ENCODE measurements at regions not wholly inside any gene's neighbourhood (a gene's known extent, or its start where the extent isn't known, plus 50 kb on each side); places are given as distances from the start of the nearest gene placed in this dataset.
"Not testable (repeated sequence)": the region's sequence is repeated elsewhere in the genome, so short reads cannot be mapped to it uniquely, and the experiment has no call there.

DNA sequence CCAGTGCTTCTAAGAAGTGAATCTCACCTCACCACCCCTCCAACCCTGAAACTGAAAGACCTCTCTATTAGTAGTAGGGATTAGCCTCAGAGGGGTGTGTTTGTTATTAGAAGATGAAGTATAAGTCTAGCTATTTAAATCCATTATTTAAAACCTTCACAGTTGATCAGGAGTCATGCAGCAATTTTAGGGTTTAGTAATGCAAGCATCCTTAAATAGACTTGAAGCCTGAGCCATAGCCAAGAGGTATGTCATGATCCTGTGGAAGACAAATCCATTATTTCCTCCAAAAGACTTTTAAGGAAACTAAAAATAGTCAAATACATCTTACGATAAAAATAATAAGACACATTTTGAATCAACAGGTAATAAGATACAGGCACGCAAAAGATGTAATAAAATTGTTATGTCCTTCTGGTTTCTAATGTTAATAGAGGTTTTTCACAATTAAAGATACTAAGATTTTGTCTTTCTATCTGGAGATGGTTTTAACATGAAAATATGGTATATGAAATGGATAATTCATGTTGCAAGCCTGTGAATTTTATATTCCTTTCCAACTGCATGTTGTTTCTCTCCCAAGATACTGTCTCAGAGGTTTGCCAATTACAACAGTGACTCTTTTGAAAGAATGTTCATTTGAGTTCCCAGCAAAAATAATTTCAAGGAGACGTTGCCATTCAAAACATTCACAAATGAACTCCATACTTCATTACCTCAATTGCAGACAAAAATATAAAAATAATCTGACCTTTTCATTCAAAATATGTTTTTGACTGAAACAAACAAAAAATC, 68.0 kb downstream of the LUZP4 start:
- DNase-seq (ENCODE audit: low spot score), result no peak

- DNase-seq (ENCODE audit: low spot score), result not testable (repeated sequence)
Measured at GRCh38 chrX:115359508-115359907, 70.0 kb downstream of the LUZP4 start.

GRCh38 chrX:115360220-115360781, 70.8 kb downstream of the LUZP4 start:
- DNase-seq (ENCODE audit: low spot score), result no peak

- no peak for DNase-seq (ENCODE audit: low spot score)
Measured at GRCh38 chrX:115362334-115363095, 73.0 kb downstream of the LUZP4 start.

DNA sequence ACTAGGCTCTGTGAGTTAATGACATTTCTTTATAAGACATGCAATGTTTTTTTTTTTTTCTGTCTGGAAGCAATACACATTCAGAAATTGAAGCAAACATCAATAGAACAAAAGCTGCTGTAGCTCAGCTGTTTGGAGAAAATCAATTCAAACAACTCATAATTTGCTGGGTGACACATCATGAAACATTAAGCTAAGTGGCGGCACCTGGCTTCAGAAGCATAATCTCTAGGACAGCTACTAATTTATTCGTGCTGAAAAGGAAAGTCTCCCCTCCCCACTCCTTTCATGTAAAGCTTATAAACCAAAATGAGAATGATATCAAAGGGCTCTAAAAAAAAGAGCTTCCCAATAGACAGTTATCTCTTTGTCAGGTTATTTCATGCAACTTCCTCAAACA, 73.9 kb downstream of the LUZP4 start:
- no peak for DNase-seq (ENCODE audit: low spot score)

- no peak for DNase-seq (ENCODE audit: low spot score)
Measured at GRCh38 chrX:115363897-115364296, 74.4 kb downstream of the LUZP4 start.

DNA sequence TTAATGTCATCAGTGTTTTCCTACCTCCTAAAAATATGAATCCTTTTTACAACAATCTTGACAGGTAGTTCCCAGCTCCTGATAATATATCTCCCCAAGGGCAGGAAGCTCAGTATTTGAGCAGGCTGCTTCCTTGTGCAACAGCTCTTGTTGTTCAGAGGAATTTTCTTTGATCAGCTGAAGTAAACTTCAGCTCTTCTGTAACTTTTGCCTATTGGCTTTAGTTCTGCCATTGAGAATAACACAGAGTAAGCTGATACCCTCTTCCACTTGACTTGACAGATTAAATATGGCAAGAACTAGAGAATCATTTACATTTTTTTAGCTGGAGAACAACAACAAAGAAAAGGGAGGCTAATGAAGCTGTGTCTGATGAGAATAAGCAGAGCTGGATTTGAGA, 75.2 kb downstream of the LUZP4 start:
- no peak for DNase-seq (ENCODE audit: low spot score)

DNA sequence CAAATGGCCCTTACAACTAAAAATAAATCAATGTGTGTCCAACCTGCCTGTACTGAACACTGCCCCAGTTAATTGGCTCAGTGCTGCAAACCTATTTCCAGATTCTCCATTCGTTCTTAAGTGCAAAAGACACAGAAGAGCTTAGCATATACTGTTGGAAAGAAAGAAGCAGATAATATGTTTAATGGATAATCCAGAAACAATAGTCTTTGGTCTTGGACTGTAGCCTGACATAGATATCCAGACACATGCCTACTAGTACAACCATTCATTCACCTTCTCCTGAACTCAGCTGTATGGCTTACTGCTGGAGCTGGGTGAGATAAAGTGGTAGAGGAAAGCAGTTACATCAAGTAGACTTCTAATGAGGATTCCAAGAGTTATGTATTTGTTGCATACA, 77.0 kb downstream of the LUZP4 start:
- DNase-seq (ENCODE audit: low spot score), result no peak

GRCh38 chrX:115367455-115367854, 77.9 kb downstream of the LUZP4 start:
- no peak for DNase-seq (ENCODE audit: low spot score)

DNA sequence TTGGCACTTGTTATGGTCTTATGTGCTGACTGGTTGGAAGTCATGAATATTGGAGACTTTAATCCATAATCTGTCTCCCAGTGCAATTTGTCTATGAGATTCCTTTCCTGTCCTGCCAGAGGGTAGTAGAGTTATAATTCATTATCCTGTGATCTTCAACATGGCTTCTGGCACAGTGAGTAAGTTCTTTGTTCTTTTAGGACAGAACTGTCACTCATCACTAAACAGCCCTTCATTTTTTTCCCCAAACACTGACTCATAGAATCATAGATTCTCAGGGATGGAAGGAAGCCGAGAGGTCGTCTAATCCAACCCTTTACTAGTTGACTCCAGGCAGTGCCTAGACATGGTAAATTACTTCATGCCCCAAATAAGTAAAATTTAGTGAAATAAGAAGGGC, 78.4 kb downstream of the LUZP4 start:
- DNase-seq (ENCODE audit: low spot score), result no peak

GRCh38 chrX:115368876-115369275, 79.4 kb downstream of the LUZP4 start:
- no peak for DNase-seq (ENCODE audit: low spot score)

GRCh38 chrX:115372152-115372551, 82.6 kb downstream of the LUZP4 start:
- peak; percentile 4 for DNase-seq (ENCODE audit: low spot score)

GRCh38 chrX:115373308-115373707, 83.8 kb downstream of the LUZP4 start:
- no peak for DNase-seq (ENCODE audit: low spot score)

DNA sequence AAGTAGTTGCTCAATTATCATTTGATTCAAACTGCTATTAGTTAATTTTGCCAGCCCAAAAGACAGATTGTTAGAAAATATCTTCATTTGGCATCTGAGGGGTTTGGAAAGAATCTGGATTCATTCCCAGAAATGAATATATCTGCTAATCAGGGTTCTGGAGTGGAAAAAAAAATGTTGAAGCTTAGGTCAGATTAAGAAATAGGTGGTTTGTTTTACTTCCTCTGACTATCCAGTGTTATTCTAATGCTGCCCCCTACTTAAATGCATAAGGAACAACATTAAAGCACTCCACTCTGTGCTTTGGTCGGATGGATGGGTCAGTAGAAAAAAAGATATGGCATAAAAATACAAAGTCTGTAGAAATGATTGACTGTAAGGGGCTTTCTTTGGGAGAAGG, 89.0 kb downstream of the LUZP4 start:
- DNase-seq (ENCODE audit: low spot score), result no peak

DNA sequence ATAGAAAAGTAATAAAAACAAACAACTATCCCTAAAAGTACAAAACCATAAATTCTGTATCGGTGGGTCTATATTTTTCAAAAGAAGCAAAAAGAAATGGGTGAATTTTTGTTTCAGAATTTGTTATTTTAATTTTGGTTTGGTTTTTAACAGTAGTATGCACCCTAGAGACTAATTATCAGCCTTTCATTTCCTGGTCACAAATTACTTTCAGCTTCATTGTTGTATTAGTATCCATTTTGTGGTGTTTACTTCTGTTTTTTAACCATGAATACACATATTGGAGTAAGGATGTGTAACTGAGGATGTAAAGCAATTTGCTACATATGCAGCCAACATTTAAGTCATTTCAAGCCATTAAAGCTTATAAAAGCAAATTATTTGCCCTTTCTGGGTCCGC, 97.8 kb downstream of the LUZP4 start:
- no peak for DNase-seq (ENCODE audit: low spot score)

GRCh38 chrX:115388879-115389278, 99.4 kb downstream of the LUZP4 start:
- no peak for DNase-seq (ENCODE audit: low spot score)

DNA sequence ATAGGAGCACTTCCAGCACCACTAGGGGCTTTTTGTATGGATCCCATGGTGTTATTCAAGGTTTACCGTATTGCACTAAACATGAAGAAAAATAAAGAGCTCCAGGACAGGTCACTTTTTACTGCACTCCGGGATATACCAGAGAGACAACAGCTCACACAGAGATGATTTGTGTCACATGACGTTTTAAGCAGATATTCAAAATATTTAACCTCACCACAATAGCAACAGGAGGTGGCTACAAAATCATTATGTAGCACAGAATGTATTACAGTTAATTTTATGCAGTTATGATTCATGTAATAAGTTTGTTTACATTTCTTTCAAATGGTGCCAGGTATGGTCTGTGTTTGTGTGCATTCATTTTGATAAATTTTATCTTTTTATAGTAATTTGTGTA, 100.6 kb downstream of the LUZP4 start:
- DNase-seq (ENCODE audit: low spot score), result no peak

- no peak for DNase-seq (ENCODE audit: low spot score)
Measured at GRCh38 chrX:115392031-115392430, 102.5 kb downstream of the LUZP4 start.

GRCh38 chrX:115392871-115393270, 103.4 kb downstream of the LUZP4 start:
- DNase-seq (ENCODE audit: low spot score), result no peak

DNA sequence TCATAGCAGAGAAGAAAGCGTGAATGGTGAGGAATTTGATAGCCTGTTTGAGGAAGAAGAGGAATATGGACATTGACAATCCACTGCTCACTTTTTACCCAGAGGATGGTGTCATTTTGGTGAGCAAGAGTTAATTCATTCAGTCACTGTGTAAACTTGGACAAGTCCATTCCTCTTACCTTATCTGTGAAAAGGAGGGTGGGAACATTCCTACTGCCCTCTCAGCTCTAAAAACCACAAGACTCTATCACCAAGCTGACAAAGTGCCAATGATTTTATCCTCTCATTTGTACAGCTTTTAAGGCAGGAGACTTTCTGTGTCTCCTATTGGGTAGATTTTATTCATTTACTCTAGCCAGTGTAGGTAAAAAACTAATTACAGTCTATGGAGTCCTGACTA, 103.8 kb downstream of the LUZP4 start:
- DNase-seq (ENCODE audit: low spot score), result no peak

DNA sequence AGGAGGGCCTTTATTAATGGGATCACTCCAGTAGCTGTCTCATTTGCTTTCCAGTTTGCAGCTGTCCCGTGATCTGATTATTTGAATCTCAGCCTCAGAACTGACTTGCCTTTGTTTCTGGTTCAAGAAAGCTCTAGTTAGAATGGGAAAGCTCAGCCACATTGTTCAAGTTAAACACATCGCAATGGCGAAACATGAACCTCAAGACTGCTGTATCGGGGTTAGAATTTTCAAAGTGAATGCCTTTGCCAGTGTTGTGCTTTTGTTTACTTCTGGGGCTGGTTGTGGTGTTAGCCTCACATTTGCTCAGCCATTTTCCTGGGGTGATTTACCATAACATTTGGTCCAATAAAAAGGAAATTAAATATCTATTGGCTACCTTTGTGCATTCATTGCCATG, 105.3 kb downstream of the LUZP4 start:
- not testable (repeated sequence) for DNase-seq (ENCODE audit: low spot score)

GRCh38 chrX:115399306-115399705, 109.8 kb downstream of the LUZP4 start:
- DNase-seq (ENCODE audit: low spot score), result no peak

GRCh38 chrX:115400960-115401359, 111.4 kb downstream of the LUZP4 start:
- DNase-seq (ENCODE audit: low spot score), result no peak

Data from LoVo (cell line).